HG02642 (cell line): ENCODE measurements at regions not wholly inside any gene's neighbourhood (a gene's known extent, or its start where the extent isn't known, plus 50 kb on each side); places are given as distances from the start of the nearest gene placed in this dataset.

ENCODE experiments used
- ATAC-seq: cut with Tn5 transposase; IDR thresholded peaks from one replicate; pipeline ENCODE4 v1.9.1; 2021; ENCODE audit warnings: mild to moderate bottlenecking; ENCODE audit not compliant: unreplicated experiment, poor library complexity

GRCh38 chr4:35463251-35463952, 780.9 kb downstream of the ARAP2 start:
- ATAC-seq, result no peak

- no peak for ATAC-seq
These were observed 779.3 kb downstream of the ARAP2 start for GRCh38 chr4:35464964-35465528.

GRCh38 chr4:35491093-35491492, 753.2 kb downstream of the ARAP2 start:
- no peak for ATAC-seq

- ATAC-seq, result no peak
These were observed 750.3 kb downstream of the ARAP2 start for GRCh38 chr4:35493977-35494376.

GRCh38 chr4:35494955-35495354, 749.4 kb downstream of the ARAP2 start:
- no peak for ATAC-seq

- ATAC-seq, result no peak
These were observed 743.5 kb downstream of the ARAP2 start for GRCh38 chr4:35500812-35501211.

GRCh38 chr4:35503435-35503834, 740.9 kb downstream of the ARAP2 start:
- ATAC-seq, result no peak

- ATAC-seq, result no peak
These were observed 738.2 kb downstream of the ARAP2 start for GRCh38 chr4:35506161-35506560.

- ATAC-seq, result no peak
These were observed 732.5 kb downstream of the ARAP2 start for GRCh38 chr4:35511851-35512250.

GRCh38 chr4:35516102-35516501, 728.2 kb downstream of the ARAP2 start:
- no peak for ATAC-seq

GRCh38 chr4:35520059-35520458, 724.3 kb downstream of the ARAP2 start:
- no peak for ATAC-seq

GRCh38 chr4:35521682-35522081, 722.6 kb downstream of the ARAP2 start:
- no peak for ATAC-seq

GRCh38 chr4:35525192-35525978, 718.9 kb downstream of the ARAP2 start:
- peak; percentile 51 for ATAC-seq

GRCh38 chr4:35526456-35526855, 717.9 kb downstream of the ARAP2 start:
- ATAC-seq, result no peak

- ATAC-seq, result no peak
These were observed 709.4 kb downstream of the ARAP2 start for GRCh38 chr4:35534962-35535361.

- ATAC-seq, result no peak
These were observed 705.5 kb downstream of the ARAP2 start for GRCh38 chr4:35538807-35539206.

GRCh38 chr4:35539404-35540055, 704.8 kb downstream of the ARAP2 start:
- ATAC-seq, result no peak

- ATAC-seq, result no peak
These were observed 703.0 kb downstream of the ARAP2 start for GRCh38 chr4:35541146-35541887.

- ATAC-seq, result no peak
These were observed 702.5 kb downstream of the ARAP2 start for GRCh38 chr4:35541888-35542213.

- ATAC-seq, result no peak
These were observed 695.4 kb downstream of the ARAP2 start for GRCh38 chr4:35548921-35549320.
